SU-DHL-6 (cell line): ENCODE measurements at regions not wholly inside any gene's neighbourhood (a gene's known extent, or its start where the extent isn't known, plus 50 kb on each side); places are given as distances from the start of the nearest gene placed in this dataset.

ENCODE experiments used
- EZH2phosphoT487 ChIP-seq: fragments of 200-600 bp; sonication (generic), shearing (Covaris generic); conservative IDR thresholded peaks from 2 replicates; pipeline ENCODE4 v1.6.1; 2018; ENCODE audit warnings: mild to moderate bottlenecking, antibody characterized with exemption, low read length, moderate library complexity, mixed read lengths
- TF ChIP-seq, protein P1 (sequence below): fragments of 200-600 bp; sonication (generic); IDR thresholded peaks from one replicate; pipeline ENCODE4 v1.5.1; 2017; ENCODE audit warnings: antibody characterized with exemption, mild to moderate bottlenecking, low read length, moderate library complexity; ENCODE audit not compliant: insufficient read depth, poor library complexity, severe bottlenecking

DNA sequence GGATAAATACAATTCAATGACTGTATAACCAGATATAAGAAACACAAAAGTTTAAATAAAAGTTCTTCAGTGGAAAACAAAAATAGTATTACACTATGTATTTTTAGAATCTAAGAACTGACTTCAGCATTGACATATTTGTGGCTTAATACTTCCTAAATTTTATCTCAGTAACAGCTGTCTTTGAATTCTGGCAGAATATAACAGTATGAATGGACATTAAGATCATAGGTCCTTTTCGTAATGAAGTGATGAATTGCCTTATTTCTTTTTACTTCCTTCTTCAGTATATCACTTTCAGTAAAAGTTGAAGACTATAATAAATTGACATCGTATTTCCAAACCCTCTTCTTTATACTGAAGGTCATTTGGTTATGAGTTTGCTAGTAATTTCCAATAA, 1030.0 kb downstream of the MRPL39 start:
- TF ChIP-seq EZH2phosphoT487: no peak
- TF ChIP-seq, protein P1, sequence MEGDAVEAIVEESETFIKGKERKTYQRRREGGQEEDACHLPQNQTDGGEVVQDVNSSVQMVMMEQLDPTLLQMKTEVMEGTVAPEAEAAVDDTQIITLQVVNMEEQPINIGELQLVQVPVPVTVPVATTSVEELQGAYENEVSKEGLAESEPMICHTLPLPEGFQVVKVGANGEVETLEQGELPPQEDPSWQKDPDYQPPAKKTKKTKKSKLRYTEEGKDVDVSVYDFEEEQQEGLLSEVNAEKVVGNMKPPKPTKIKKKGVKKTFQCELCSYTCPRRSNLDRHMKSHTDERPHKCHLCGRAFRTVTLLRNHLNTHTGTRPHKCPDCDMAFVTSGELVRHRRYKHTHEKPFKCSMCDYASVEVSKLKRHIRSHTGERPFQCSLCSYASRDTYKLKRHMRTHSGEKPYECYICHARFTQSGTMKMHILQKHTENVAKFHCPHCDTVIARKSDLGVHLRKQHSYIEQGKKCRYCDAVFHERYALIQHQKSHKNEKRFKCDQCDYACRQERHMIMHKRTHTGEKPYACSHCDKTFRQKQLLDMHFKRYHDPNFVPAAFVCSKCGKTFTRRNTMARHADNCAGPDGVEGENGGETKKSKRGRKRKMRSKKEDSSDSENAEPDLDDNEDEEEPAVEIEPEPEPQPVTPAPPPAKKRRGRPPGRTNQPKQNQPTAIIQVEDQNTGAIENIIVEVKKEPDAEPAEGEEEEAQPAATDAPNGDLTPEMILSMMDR: no peak
